K562 (cell line): ENCODE measurements at regions not wholly inside any gene's neighbourhood (a gene's known extent, or its start where the extent isn't known, plus 50 kb on each side); places are given as distances from the start of the nearest gene placed in this dataset.

Experiments
- ATAC-seq: fragments of 200-7000 bp; cut with Tn5 transposase; 3 replicates; pipeline ENCODE4 v1.9.1; 2020; ENCODE audit warnings: moderate library complexity
- BruUV-seq: library from RNA; stranded (reverse); fragments of 400-500 nt; replicated peaks from 2 replicates; lab custom pipeline; 2021; lab: Mats Ljungman, UMichigan
- CTCF ChIA-PET: fragments of 300-600 bp; formaldehyde crosslinking; extraction: SDS; loops from one replicate; lab custom pipeline; 2021; ENCODE audit warnings: low intra/inter-chr PET ratio; lab: Yijun Ruan, JAX
- POLR2A ChIA-PET: fragments of 300-600, 350-650 bp; sonication (Branson Sonifier 250); formaldehyde crosslinking; extraction: SDS; loops from one replicate; lab custom pipeline; 2021; ENCODE audit warnings: antibody characterized with exemption, inconsistent platforms; lab: Yijun Ruan, JAX
- DNase-seq, 4 experiments: peaks; one replicate each; pipeline versions ENCODE4 v3.0.0 to v3.0.0-alpha.2; 2011 to 2018; ENCODE audit warnings: low spot score in 3 of 4, mixed read lengths in 3 of 4; ENCODE audit errors: extremely low read depth in 1 of 4
- FAIRE-seq: peaks from 2 replicates; lab custom pipeline; 2011; peaks lifted over from hg19 to GRCh38; lab: Jason Lieb, UNC
- H2AFZ ChIP-seq: 2 replicates; pipeline ENCODE4 v1.6.0; 2011; ENCODE audit warnings: low read depth, low read length, control low read depth, inconsistent platforms
- H3K27ac ChIP-seq: fragments of 200-600 bp; 3 replicates; pipeline ENCODE4 v1.8.0; 2011; ENCODE audit warnings: low read depth, mild to moderate bottlenecking, control low read depth, inconsistent platforms, low read length, moderate library complexity, mixed read lengths; ENCODE audit errors: extremely low read depth
- H3K27me3 ChIP-seq, 2 experiments: fragments of 300-600 bp in 1 of 2; 2 replicates in 1 of 2; 3 replicates in 1 of 2; pipeline versions ENCODE4 v1.6.0 to v1.8.0; 2011; ENCODE audit warnings: inconsistent platforms in 2 of 2, low read length in 2 of 2, mild to moderate bottlenecking in 1 of 2, mixed read lengths in 1 of 2, moderate library complexity in 1 of 2; ENCODE audit not compliant: control insufficient read depth in 2 of 2, insufficient read depth in 2 of 2
- H3K36me3 ChIP-seq: fragments of 300-600 bp; 3 replicates; pipeline ENCODE4 v1.8.0; 2011; ENCODE audit warnings: mild to moderate bottlenecking, low read length, inconsistent platforms; ENCODE audit not compliant: control insufficient read depth, insufficient read depth
- H3K4me1 ChIP-seq, 2 experiments: fragments of 200-600 bp in 1 of 2; replicated peaks in 1 of 2; 2 replicates in 1 of 2; 3 replicates in 1 of 2; pipeline versions ENCODE4 v1.5.1 to v1.8.0; 2011; ENCODE audit warnings: inconsistent platforms in 2 of 2, low read length in 2 of 2, mild to moderate bottlenecking in 1 of 2, mixed read lengths in 1 of 2, moderate library complexity in 1 of 2; ENCODE audit not compliant: control insufficient read depth in 2 of 2, insufficient read depth in 2 of 2
- H3K4me2 ChIP-seq: 2 replicates; pipeline ENCODE4 v1.6.1; 2011; ENCODE audit warnings: low read length, control low read depth, inconsistent platforms, mixed read lengths; ENCODE audit not compliant: insufficient read depth
- H3K4me3 ChIP-seq: fragments of 200-600 bp; sonication (generic), shearing (Covaris generic); 2 replicates; pipeline ENCODE4 v1.5.1; 2016; ENCODE audit warnings: control low read depth, inconsistent platforms
- H3K79me2 ChIP-seq: fragments of 200-600 bp; 3 replicates; pipeline ENCODE4 v1.8.0; 2011; ENCODE audit warnings: low read length, inconsistent platforms; ENCODE audit not compliant: control insufficient read depth, insufficient read depth
- H3K9ac ChIP-seq, 2 experiments: 2 replicates each; pipeline versions ENCODE4 v1.6.0 to v1.6.1; 2011; ENCODE audit warnings: low read depth in 2 of 2, low read length in 2 of 2, control low read depth in 1 of 2, inconsistent platforms in 1 of 2, mild to moderate bottlenecking in 1 of 2, mixed read lengths in 1 of 2; ENCODE audit not compliant: insufficient read depth in 1 of 2
- H3K9me1 ChIP-seq: one replicate; pipeline ENCODE4 v1.6.0; 2011; ENCODE audit warnings: inconsistent platforms, mild to moderate bottlenecking, low read length, moderate library complexity; ENCODE audit not compliant: control insufficient read depth, insufficient read depth
- H3K9me3 ChIP-seq: replicated peaks from 2 replicates; pipeline ENCODE4 v1.5.1; 2011; ENCODE audit warnings: low read depth, low read length, inconsistent platforms; ENCODE audit not compliant: control insufficient read depth, insufficient read depth
- H4K20me1 ChIP-seq: replicated peaks from 2 replicates; pipeline ENCODE4 v1.6.1; 2011; ENCODE audit warnings: low read length, inconsistent platforms, mixed read lengths; ENCODE audit not compliant: control insufficient read depth, insufficient read depth
- ATF4 ChIP-seq: fragments of 450-650 bp; formaldehyde crosslinking; IDR thresholded peaks from 2 replicates; pipeline ENCODE4 v1.4.0; 2022; ENCODE audit warnings: mild to moderate bottlenecking, moderate library complexity
- EZH2 ChIP-seq: IDR thresholded peaks from 2 replicates; pipeline ENCODE4 v1.6.1; 2012; ENCODE audit warnings: low read depth, mild to moderate bottlenecking, inconsistent platforms, low read length, borderline replicate concordance
- NEUROD1 ChIP-seq: fragments of 150-350 bp; IDR thresholded peaks from 2 replicates; pipeline ENCODE4 v1.6.1; 2014; ENCODE audit warnings: borderline replicate concordance, low read length, low read depth; ENCODE audit not compliant: partially characterized antibody
- RAD51 ChIP-seq: fragments of 450-650 bp; IDR thresholded peaks from 2 replicates; pipeline ENCODE4 v1.7.1; 2016; ENCODE audit warnings: low read depth, mild to moderate bottlenecking, borderline replicate concordance
- YY1 ChIP-seq, 3 experiments: IDR thresholded peaks; 2 replicates each; pipeline ENCODE4 v1.6.1; 2011; ENCODE audit warnings: low read length in 2 of 3, mild to moderate bottlenecking in 2 of 3, moderate library complexity in 2 of 3, borderline replicate concordance in 1 of 3, control low read depth in 1 of 3, low read depth in 1 of 3; ENCODE audit not compliant: insufficient read depth in 3 of 3, insufficient replicate concordance in 2 of 3, control insufficient read depth in 1 of 3, insufficient read length in 1 of 3; ENCODE audit errors: extremely low read depth in 1 of 3
- ZBTB49 ChIP-seq: sonication (generic); formaldehyde crosslinking; IDR thresholded peaks from 2 replicates; pipeline ENCODE4 v1.8.0; 2022; ENCODE audit warnings: missing genetic modification reagents, mild to moderate bottlenecking, borderline replicate concordance
- ZNF134 ChIP-seq: fragments of 250-450 bp; sonication (Bioruptor Pico); conservative IDR thresholded peaks from 2 replicates; pipeline ENCODE4 v1.4.0; 2020
- in situ Hi-C: fragments of 300-500 bp; cut with MboI; formaldehyde crosslinking; loops from 4 replicates; pipeline ENCODE4 v1.15.0; 2018; ENCODE audit warnings: inconsistent platforms, mixed read lengths
- intact Hi-C: fragments of 100-400 bp; cut with micrococcal nuclease; formaldehyde crosslinking; loops from 2 replicates; pipeline ENCODE4 v1.14.2; 2022
- TF ChIP-seq, protein P1 (sequence below), 2 experiments: fragments of 450-650 bp; formaldehyde crosslinking in 1 of 2; IDR thresholded peaks; 2 replicates each; pipeline versions ENCODE4 v1.4.0 to v1.6.1; 2014 to 2020; ENCODE audit warnings: mild to moderate bottlenecking in 2 of 2, borderline replicate concordance in 1 of 2, low read depth in 1 of 2

- H3K4me1 ChIP-seq, result no peaks in the 10 kb centered on the region
- 0 out of 2 replicates have a peak, but pooled peaks cover 1% of the 10 kb centered on the region for H3K9me3 ChIP-seq
- H3K4me2 ChIP-seq, result no peak overlapping the region
- no peaks in the 10 kb centered on the region for H3K9me1 ChIP-seq
- H3K79me2 ChIP-seq, result no peaks in the 10 kb centered on the region
- ATAC-seq (no peak), DNase-seq (no peak), FAIRE-seq (no peak)
- H4K20me1 ChIP-seq, result no peaks in the 10 kb centered on the region
- H2AFZ ChIP-seq, result no peak overlapping the region
- no peak overlapping the region for H3K9ac ChIP-seq
- in situ Hi-C loops, result no loop called here
- intact Hi-C loops, result no loop called here
- POLR2A ChIA-PET, result interaction anchor here (1.8 kb wide), 1 partner anchor 9 kb away, joined by 5 read pairs; no protein-coding TSS in a partner anchor
- H3K27ac ChIP-seq, result no peak overlapping the region
- H3K27me3 ChIP-seq, result no peaks in the 10 kb centered on the region
- CTCF ChIA-PET, result no interaction called here
- H3K4me3 ChIP-seq, result no peak overlapping the region
- no peaks in the 10 kb centered on the region for H3K36me3 ChIP-seq
- no TSS peak for BruUV-seq
- TF ChIP-seq RAD51, result no peak
- TF ChIP-seq EZH2, result no peak
- no peak for TF ChIP-seq ATF4 (CRISPR knock-in tag)
- TF ChIP-seq, protein P1, sequence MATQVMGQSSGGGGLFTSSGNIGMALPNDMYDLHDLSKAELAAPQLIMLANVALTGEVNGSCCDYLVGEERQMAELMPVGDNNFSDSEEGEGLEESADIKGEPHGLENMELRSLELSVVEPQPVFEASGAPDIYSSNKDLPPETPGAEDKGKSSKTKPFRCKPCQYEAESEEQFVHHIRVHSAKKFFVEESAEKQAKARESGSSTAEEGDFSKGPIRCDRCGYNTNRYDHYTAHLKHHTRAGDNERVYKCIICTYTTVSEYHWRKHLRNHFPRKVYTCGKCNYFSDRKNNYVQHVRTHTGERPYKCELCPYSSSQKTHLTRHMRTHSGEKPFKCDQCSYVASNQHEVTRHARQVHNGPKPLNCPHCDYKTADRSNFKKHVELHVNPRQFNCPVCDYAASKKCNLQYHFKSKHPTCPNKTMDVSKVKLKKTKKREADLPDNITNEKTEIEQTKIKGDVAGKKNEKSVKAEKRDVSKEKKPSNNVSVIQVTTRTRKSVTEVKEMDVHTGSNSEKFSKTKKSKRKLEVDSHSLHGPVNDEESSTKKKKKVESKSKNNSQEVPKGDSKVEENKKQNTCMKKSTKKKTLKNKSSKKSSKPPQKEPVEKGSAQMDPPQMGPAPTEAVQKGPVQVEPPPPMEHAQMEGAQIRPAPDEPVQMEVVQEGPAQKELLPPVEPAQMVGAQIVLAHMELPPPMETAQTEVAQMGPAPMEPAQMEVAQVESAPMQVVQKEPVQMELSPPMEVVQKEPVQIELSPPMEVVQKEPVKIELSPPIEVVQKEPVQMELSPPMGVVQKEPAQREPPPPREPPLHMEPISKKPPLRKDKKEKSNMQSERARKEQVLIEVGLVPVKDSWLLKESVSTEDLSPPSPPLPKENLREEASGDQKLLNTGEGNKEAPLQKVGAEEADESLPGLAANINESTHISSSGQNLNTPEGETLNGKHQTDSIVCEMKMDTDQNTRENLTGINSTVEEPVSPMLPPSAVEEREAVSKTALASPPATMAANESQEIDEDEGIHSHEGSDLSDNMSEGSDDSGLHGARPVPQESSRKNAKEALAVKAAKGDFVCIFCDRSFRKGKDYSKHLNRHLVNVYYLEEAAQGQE (IDR thresholded peaks at IDR 0.05; ENCODE audit: borderline replicate concordance), result no peak
- TF ChIP-seq, protein P1 (CRISPR knock-in tag; IDR thresholded peaks at IDR 0.05; ENCODE audit: low read depth), result no peak
- TF ChIP-seq ZBTB49, result no peak
- TF ChIP-seq YY1 (IDR thresholded peaks at IDR 0.05; ENCODE audit: borderline replicate concordance in 1 of 3, control insufficient read depth in 1 of 3, extremely low read depth in 1 of 3, insufficient read depth in 3 of 3, insufficient read length in 1 of 3, insufficient replicate concordance in 2 of 3, low read depth in 1 of 3, low read length in 2 of 3), result no peak
- no peak for TF ChIP-seq ZNF134
- no peak for TF ChIP-seq NEUROD1
These were observed 1514.7 kb downstream of the PCDH18 start for GRCh38 chr4:136017556-136017955.
